Heart left ventricle (tissue), 16 donors: ENCODE measurements at regions not wholly inside any gene's neighbourhood (a gene's known extent, or its start where the extent isn't known, plus 50 kb on each side); places are given as distances from the start of the nearest gene placed in this dataset.

Experiments
- ATAC-seq, 4 donors: fragments of 200-7000 bp; cut with Tn5 transposase; one replicate each; pipeline ENCODE4 v1.9.1; 2020 to 2022; ENCODE audit warnings: moderate library complexity in 4 of 4, mild to moderate bottlenecking in 3 of 4, moderate number of reproducible peaks in 1 of 4
- DNase-seq, 5 donors: peaks; one replicate each; pipeline ENCODE4 v3.0.0-alpha.2; 2020
- H3K27ac ChIP-seq, 12 donors: fragments of 200-600 bp; sonication (generic) in 4 of 12; one replicate each; pipeline versions ENCODE4 v1.5.0 to v1.8.0; 2016 to 2022; ENCODE audit warnings: mild to moderate bottlenecking in 2 of 12
- H3K27me3 ChIP-seq, 9 donors: fragments of 200-600 bp; sonication (generic) in 2 of 9; one replicate each; pipeline versions ENCODE4 v1.5.1 to v1.8.0; 2016 to 2022; ENCODE audit warnings: mild to moderate bottlenecking in 3 of 9
- H3K36me3 ChIP-seq, 9 donors: fragments of 200-600 bp; sonication (generic) in 2 of 9; one replicate each; pipeline versions ENCODE4 v1.5.0 to v1.8.0; 2018 to 2022; ENCODE audit warnings: mild to moderate bottlenecking in 2 of 9
- H3K4me1 ChIP-seq, 12 donors: fragments of 200-600 bp; sonication (generic) in 4 of 12; one replicate each; pipeline versions ENCODE4 v1.5.0 to v1.8.0; 2016 to 2022; ENCODE audit warnings: mild to moderate bottlenecking in 3 of 12
- H3K4me3 ChIP-seq, 12 donors: fragments of 200-600 bp; sonication (generic) in 4 of 12; one replicate each; pipeline versions ENCODE4 v1.5.0 to v1.8.0; 2017 to 2022; ENCODE audit warnings: mild to moderate bottlenecking in 9 of 12, moderate library complexity in 4 of 12
- H3K9me3 ChIP-seq, 12 donors: fragments of 200-600 bp; sonication (generic) in 4 of 12; one replicate each; pipeline versions ENCODE4 v1.5.0 to v1.8.0; 2016 to 2022; ENCODE audit warnings: mild to moderate bottlenecking in 1 of 12
- POLR2A ChIP-seq, 2 donors: fragments of 450-650 bp; IDR thresholded peaks; one replicate each; pipeline ENCODE4 v1.6.1; 2017; ENCODE audit warnings: antibody characterized with exemption in 2 of 2, mild to moderate bottlenecking in 2 of 2, moderate library complexity in 2 of 2
- WGBS, 4 donors: extraction: QIAGEN DNeasy Blood & Tissue Kit in 2 of 4; methylation state at CpG; one replicate each; pipeline versions ENCODE4 v1.1.5 to v1.1.7; 2013 to 2018; 5-methylcytosine and 5-hydroxymethylcytosine counted together
- intact Hi-C, 10 donors: fragments of 100-400 bp; cut with DNase I; formaldehyde crosslinking; loops; one replicate each; pipeline versions ENCODE4 v1.11.1 to v1.14.2; 2022
- TF ChIP-seq, protein P1 (sequence below), 12 donors: fragments of 200-600 bp; sonication (generic) in 4 of 12; IDR thresholded peaks; one replicate each; pipeline versions ENCODE4 v1.5.0 to v1.8.0; 2018 to 2022; ENCODE audit warnings: antibody characterized with exemption in 12 of 12, mild to moderate bottlenecking in 5 of 12
- donor health status: ischemic (EF 13 %, LVEDD 7.1; RV severe dilation, severe dysfunction).
- donor health status: healthy with polysubstance abuse.
- donor health status: DM: no; HTN: yes; CAD: no.
- donor health status: DM: no; HTN: no; CAD: no.
- donor health status: ischemic (EF 25% LVEDD 6.9; RV normal size, moderate dysfunction).
- donor health status: ischemic (EF 25% LVEDD 5.7; RV mildly dilated, moderate dysfunction).
- donor health status: healthy.
- donor health status: DM: yes; HTN: yes; CAD: no.
- donor health status: ischemic (EF 35%, LVEDD 5.7; RV mildly dilated, moderate dysfunction).
- donor health status: nonischemic (EF 11% LVEDD 7.7; RV severe dilation, severe dysfunction).
- donor health status: DM: yes; HTN: yes; CAD: no.
- donor health status: PGD.
- donor health status: ischemic (EF 29% LVEDD 5.4; RV normal size, mild dysfunction).
- donor health status: nonischemic (EF 23%, LVEDD 6.1; RV moderate dilation, normal function).

DNA sequence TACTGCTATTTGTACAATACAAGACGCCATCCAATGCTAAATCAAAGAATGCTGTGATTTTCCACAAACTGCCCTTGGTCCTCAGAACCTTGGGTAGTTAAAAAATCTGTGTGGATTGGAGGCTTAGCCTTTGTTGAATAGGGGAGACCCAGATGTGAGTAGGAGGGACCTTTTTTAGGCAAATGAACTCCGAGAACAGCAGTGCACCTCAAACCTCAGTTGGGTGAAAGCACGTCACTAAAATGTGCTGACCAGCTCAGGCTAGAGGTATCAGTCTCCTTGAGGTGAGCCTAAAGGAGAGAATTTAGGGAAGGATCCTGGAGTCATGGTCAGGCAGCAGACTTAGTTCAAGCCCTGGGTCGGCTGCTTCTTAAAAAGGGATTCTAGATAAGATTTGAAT is 200.7 kb downstream of the SOX2 start:
- no peaks in the 10 kb centered on the region for H3K36me3 ChIP-seq
- no peaks in the 10 kb centered on the region for H3K9me3 ChIP-seq
- no peak overlapping the region for H3K27ac ChIP-seq
- intact Hi-C loops = no loop called here
- DNase-seq (no peak), ATAC-seq (no peak)
- 68 to 76% (median 72%) methylated on average over 4 of the region's 4 CpGs for WGBS, 4 donors
- TF ChIP-seq, protein P1, sequence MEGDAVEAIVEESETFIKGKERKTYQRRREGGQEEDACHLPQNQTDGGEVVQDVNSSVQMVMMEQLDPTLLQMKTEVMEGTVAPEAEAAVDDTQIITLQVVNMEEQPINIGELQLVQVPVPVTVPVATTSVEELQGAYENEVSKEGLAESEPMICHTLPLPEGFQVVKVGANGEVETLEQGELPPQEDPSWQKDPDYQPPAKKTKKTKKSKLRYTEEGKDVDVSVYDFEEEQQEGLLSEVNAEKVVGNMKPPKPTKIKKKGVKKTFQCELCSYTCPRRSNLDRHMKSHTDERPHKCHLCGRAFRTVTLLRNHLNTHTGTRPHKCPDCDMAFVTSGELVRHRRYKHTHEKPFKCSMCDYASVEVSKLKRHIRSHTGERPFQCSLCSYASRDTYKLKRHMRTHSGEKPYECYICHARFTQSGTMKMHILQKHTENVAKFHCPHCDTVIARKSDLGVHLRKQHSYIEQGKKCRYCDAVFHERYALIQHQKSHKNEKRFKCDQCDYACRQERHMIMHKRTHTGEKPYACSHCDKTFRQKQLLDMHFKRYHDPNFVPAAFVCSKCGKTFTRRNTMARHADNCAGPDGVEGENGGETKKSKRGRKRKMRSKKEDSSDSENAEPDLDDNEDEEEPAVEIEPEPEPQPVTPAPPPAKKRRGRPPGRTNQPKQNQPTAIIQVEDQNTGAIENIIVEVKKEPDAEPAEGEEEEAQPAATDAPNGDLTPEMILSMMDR (IDR thresholded peaks at IDR 0.05) = no peak
- TF ChIP-seq POLR2A (IDR thresholded peaks at IDR 0.05) = no peak
- H3K4me1 ChIP-seq = no peaks in the 10 kb centered on the region
- no peak overlapping the region for H3K4me3 ChIP-seq
- H3K27me3 ChIP-seq = no peaks in the 10 kb centered on the region

DNA sequence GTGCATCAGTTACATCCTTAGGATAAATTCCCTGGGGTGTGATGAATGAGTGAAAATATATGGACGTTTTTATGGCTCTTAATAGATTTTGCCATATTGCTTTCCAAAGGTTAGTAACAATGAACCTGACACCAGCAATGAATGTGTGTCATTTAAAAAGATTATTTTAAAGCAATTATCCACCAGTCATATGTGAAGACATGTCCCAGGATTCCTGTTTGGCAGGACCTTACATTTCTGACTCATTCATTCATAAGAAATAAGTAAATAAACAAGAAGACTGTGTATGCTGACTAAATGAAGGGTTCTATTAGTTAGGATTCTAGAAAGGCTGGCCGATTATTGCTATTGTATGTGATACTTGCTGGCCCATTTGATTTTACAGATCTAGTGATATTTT is 201.5 kb downstream of the SOX2 start:
- Histone ChIP-seq H3K27ac (no peak overlapping the region), H3K9me3 (no peaks in the 10 kb centered on the region), H3K4me3 (no peak overlapping the region), H3K4me1 (no peaks in the 10 kb centered on the region), H3K27me3 (no peaks in the 10 kb centered on the region), H3K36me3 (no peaks in the 10 kb centered on the region)
- intact Hi-C loops = no loop called here
- ATAC-seq (no peak), DNase-seq (no peak)
- TF ChIP-seq, protein P1 (IDR thresholded peaks at IDR 0.05) = no peak
- TF ChIP-seq POLR2A (IDR thresholded peaks at IDR 0.05) = no peak
- 56 to 62% (median 58%) methylated on average over 2 of the region's 2 CpGs for WGBS, 4 donors

DNA sequence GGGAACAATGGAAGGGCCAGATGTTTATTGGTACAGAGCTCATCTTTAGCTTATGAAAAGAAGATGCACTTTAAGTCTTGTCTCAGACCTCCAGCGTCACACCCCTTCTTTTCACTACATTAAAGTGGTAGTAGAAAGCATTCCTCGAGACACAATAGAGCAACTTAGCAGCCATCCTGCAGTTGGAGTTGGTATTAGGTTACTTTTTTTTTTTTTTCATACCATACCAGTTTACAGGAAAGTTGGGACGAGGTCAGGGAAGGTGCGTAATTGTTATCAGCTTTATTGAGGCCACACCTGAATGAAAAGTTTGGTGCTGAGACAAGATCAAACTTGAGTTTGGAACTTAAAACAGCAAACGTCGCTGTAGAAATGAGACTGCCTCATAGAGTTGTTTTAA is 203.8 kb downstream of the SOX2 start:
- H3K9me3 ChIP-seq = no peaks in the 10 kb centered on the region
- no peak for ATAC-seq
- H3K27me3 ChIP-seq = no peaks in the 10 kb centered on the region
- H3K27ac ChIP-seq = no peak overlapping the region
- no peak for DNase-seq
- no peak overlapping the region for H3K4me3 ChIP-seq
- TF ChIP-seq POLR2A (IDR thresholded peaks at IDR 0.05) = no peak
- TF ChIP-seq, protein P1 (IDR thresholded peaks at IDR 0.05) = no peak
- 57 to 66% (median 58%) methylated on average over 6 of the region's 6 CpGs for WGBS, 4 donors
- intact Hi-C loops = no loop called here
- H3K36me3 ChIP-seq = no peaks in the 10 kb centered on the region
- H3K4me1 ChIP-seq = no peaks in the 10 kb centered on the region

DNA sequence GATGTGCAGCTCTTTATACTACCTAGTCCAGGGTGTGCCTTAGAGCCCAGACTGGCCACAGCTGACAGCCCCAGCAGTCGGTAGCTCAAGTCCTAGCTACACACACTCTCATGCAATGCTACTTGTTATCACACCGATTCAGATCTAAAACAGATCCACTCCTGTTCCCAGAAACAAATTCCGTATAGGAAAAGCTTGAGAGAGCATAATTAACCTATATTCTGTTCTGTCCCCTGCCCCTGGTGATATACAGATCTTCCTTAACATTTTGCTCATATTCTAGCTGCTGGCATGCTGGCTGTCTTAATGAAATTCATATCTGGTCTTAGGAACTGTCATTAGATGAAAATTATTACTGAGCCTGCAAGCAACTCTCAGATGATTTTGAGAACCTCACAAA is 204.3 kb downstream of the SOX2 start:
- Histone ChIP-seq H3K4me3 (no peak overlapping the region), H3K4me1 (no peaks in the 10 kb centered on the region), H3K36me3 (no peaks in the 10 kb centered on the region), H3K9me3 (no peaks in the 10 kb centered on the region), H3K27ac (no peak overlapping the region), H3K27me3 (no peaks in the 10 kb centered on the region)
- no peak for ATAC-seq
- intact Hi-C loops = no loop called here
- DNase-seq = no peak
- 41 to 62% (median 46%) methylated on average over 3 of the region's 3 CpGs for WGBS, 4 donors
- no peak for TF ChIP-seq POLR2A (IDR thresholded peaks at IDR 0.05)
- TF ChIP-seq, protein P1 (IDR thresholded peaks at IDR 0.05) = no peak
